ENCODE measurements at regions not wholly inside any gene's neighbourhood (a gene's known extent, or its start where the extent isn't known, plus 50 kb on each side); places are given as distances from the start of the nearest gene placed in this dataset.

- Mint-ChIP-seq H3K4me3 (no peak overlapping the region), H3K9me3 (peaks cover 0 to 5% (median 0%) of the 10 kb centered on the region in 11 donors), H3K4me1 (no peaks in the 10 kb centered on the region), H3K36me3 (no peaks in the 10 kb centered on the region), H3K27me3 (no peaks in the 10 kb centered on the region), H3K27ac (no peak overlapping the region)
- intact Hi-C loops (cut with micrococcal nuclease) = no loop called here
- ATAC-seq (no peak), DNase-seq (no peak)
- no peaks in the 10 kb centered on the region for H3K9me3 ChIP-seq (ENCODE audit: control insufficient read depth in 2 of 3, low read length in 3 of 3)
- no peak overlapping the region for H3K27ac ChIP-seq (ENCODE audit: low read depth, low read length)
- H3K27me3 ChIP-seq (ENCODE audit: control insufficient read depth in 2 of 2, insufficient read depth in 2 of 2, low read length in 2 of 2) = no peaks in the 10 kb centered on the region
- no peaks in the 10 kb centered on the region for H3K4me1 ChIP-seq (ENCODE audit: control insufficient read depth in 2 of 2, insufficient read depth in 2 of 2, low read length in 2 of 2)
- H3K36me3 ChIP-seq (ENCODE audit: control insufficient read depth in 2 of 3, insufficient read depth in 3 of 3, low read length in 3 of 3) = no peaks in the 10 kb centered on the region
- ChIA-PET CTCF (no interaction called here), POLR2A (no interaction called here)
- no peak overlapping the region for H3K4me3 ChIP-seq (ENCODE audit: low read length)
These were observed 745.2 kb upstream of the C9orf72 start for GRCh38 chr9:28318515-28318914.

GRCh38 chr9:28319981-28320380 lies 746.7 kb upstream of the C9orf72 start:
- no peaks in the 10 kb centered on the region for H3K4me1 ChIP-seq (ENCODE audit: control insufficient read depth in 2 of 2, insufficient read depth in 2 of 2, low read length in 2 of 2)
- POLR2A ChIA-PET = no interaction called here
- Mint-ChIP-seq H3K36me3 (no peaks in the 10 kb centered on the region), H3K27ac (no peak overlapping the region), H3K9me3 (peaks cover 0 to 5% (median 0%) of the 10 kb centered on the region in 11 donors), H3K4me3 (no peak overlapping the region), H3K4me1 (no peaks in the 10 kb centered on the region), H3K27me3 (no peaks in the 10 kb centered on the region)
- DNase-seq (no peak), ATAC-seq (no peak)
- H3K27me3 ChIP-seq (ENCODE audit: control insufficient read depth in 2 of 2, insufficient read depth in 2 of 2, low read length in 2 of 2) = no peaks in the 10 kb centered on the region
- intact Hi-C loops (cut with micrococcal nuclease) = no loop called here
- H3K4me3 ChIP-seq (ENCODE audit: low read length) = no peak overlapping the region
- H3K9me3 ChIP-seq (ENCODE audit: control insufficient read depth in 2 of 3, low read length in 3 of 3) = no peaks in the 10 kb centered on the region
- H3K27ac ChIP-seq (ENCODE audit: low read depth, low read length) = no peak overlapping the region
- no peaks in the 10 kb centered on the region for H3K36me3 ChIP-seq (ENCODE audit: control insufficient read depth in 2 of 3, insufficient read depth in 3 of 3, low read length in 3 of 3)
- CTCF ChIA-PET = no interaction called here

GRCh38 chr9:28320616-28321015 lies 747.3 kb upstream of the C9orf72 start:
- Mint-ChIP-seq H3K4me3 (no peak overlapping the region), H3K36me3 (no peaks in the 10 kb centered on the region), H3K9me3 (peaks cover 0 to 7% (median 0%) of the 10 kb centered on the region in 11 donors), H3K27me3 (no peaks in the 10 kb centered on the region), H3K27ac (no peak overlapping the region), H3K4me1 (no peaks in the 10 kb centered on the region)
- POLR2A ChIA-PET = no interaction called here
- CTCF ChIA-PET = no interaction called here
- no peak for ATAC-seq
- Histone ChIP-seq H3K36me3 (ENCODE audit: control insufficient read depth in 2 of 3, insufficient read depth in 3 of 3, low read length in 3 of 3) (no peaks in the 10 kb centered on the region), H3K27ac (ENCODE audit: low read depth, low read length) (no peak overlapping the region), H3K4me1 (ENCODE audit: control insufficient read depth in 2 of 2, insufficient read depth in 2 of 2, low read length in 2 of 2) (no peaks in the 10 kb centered on the region), H3K4me3 (ENCODE audit: low read length) (no peak overlapping the region), H3K27me3 (ENCODE audit: control insufficient read depth in 2 of 2, insufficient read depth in 2 of 2, low read length in 2 of 2) (no peaks in the 10 kb centered on the region), H3K9me3 (ENCODE audit: control insufficient read depth in 2 of 3, low read length in 3 of 3) (no peaks in the 10 kb centered on the region)
- intact Hi-C loops (cut with micrococcal nuclease) = no loop called here
- DNase-seq = no peak

- Mint-ChIP-seq H3K27me3 (no peaks in the 10 kb centered on the region), H3K4me3 (no peak overlapping the region), H3K4me1 (no peaks in the 10 kb centered on the region), H3K27ac (no peak overlapping the region), H3K9me3 (peaks cover 0 to 16% (median 5%) of the 10 kb centered on the region in 11 donors), H3K36me3 (no peaks in the 10 kb centered on the region)
- Histone ChIP-seq H3K4me1 (ENCODE audit: control insufficient read depth in 2 of 2, insufficient read depth in 2 of 2, low read length in 2 of 2) (no peaks in the 10 kb centered on the region), H3K9me3 (ENCODE audit: control insufficient read depth in 2 of 3, low read length in 3 of 3) (no peaks in the 10 kb centered on the region), H3K27ac (ENCODE audit: low read depth, low read length) (no peak overlapping the region), H3K4me3 (ENCODE audit: low read length) (no peak overlapping the region), H3K36me3 (ENCODE audit: control insufficient read depth in 2 of 3, insufficient read depth in 3 of 3, low read length in 3 of 3) (no peaks in the 10 kb centered on the region), H3K27me3 (ENCODE audit: control insufficient read depth in 2 of 2, insufficient read depth in 2 of 2, low read length in 2 of 2) (no peaks in the 10 kb centered on the region)
- DNase-seq (no peak), ATAC-seq (no peak)
- POLR2A ChIA-PET = no interaction called here
- intact Hi-C loops (cut with micrococcal nuclease) = no loop called here
- CTCF ChIA-PET = no interaction called here
These were observed 756.0 kb upstream of the C9orf72 start for GRCh38 chr9:28329323-28329722.

GRCh38 chr9:28332648-28333047 lies 759.4 kb upstream of the C9orf72 start:
- ChIA-PET POLR2A (no interaction called here), CTCF (no interaction called here)
- ATAC-seq (no peak), DNase-seq (no peak)
- H3K36me3 Mint-ChIP-seq = no peaks in the 10 kb centered on the region
- H3K27ac ChIP-seq (ENCODE audit: low read depth, low read length) = no peak overlapping the region
- no peaks in the 10 kb centered on the region for H3K27me3 ChIP-seq (ENCODE audit: control insufficient read depth in 2 of 2, insufficient read depth in 2 of 2, low read length in 2 of 2)
- H3K27ac Mint-ChIP-seq = no peak overlapping the region
- peaks cover 0 to 8% (median 3%) of the 10 kb centered on the region in 11 donors for H3K9me3 Mint-ChIP-seq
- no peaks in the 10 kb centered on the region for H3K27me3 Mint-ChIP-seq
- H3K36me3 ChIP-seq (ENCODE audit: control insufficient read depth in 2 of 3, insufficient read depth in 3 of 3, low read length in 3 of 3) = no peaks in the 10 kb centered on the region
- H3K4me1 Mint-ChIP-seq = no peaks in the 10 kb centered on the region
- H3K4me1 ChIP-seq (ENCODE audit: control insufficient read depth in 2 of 2, insufficient read depth in 2 of 2, low read length in 2 of 2) = no peaks in the 10 kb centered on the region
- no peaks in the 10 kb centered on the region for H3K9me3 ChIP-seq (ENCODE audit: control insufficient read depth in 2 of 3, low read length in 3 of 3)
- intact Hi-C loops (cut with micrococcal nuclease) = no loop called here
- H3K4me3 ChIP-seq (ENCODE audit: low read length) = no peak overlapping the region
- H3K4me3 Mint-ChIP-seq = no peak overlapping the region

GRCh38 chr9:28341913-28342312 lies 768.6 kb upstream of the C9orf72 start:
- no peak for DNase-seq
- Histone ChIP-seq H3K9me3 (ENCODE audit: control insufficient read depth in 2 of 3, low read length in 3 of 3) (no peaks in the 10 kb centered on the region), H3K27ac (ENCODE audit: low read depth, low read length) (no peak overlapping the region), H3K36me3 (ENCODE audit: control insufficient read depth in 2 of 3, insufficient read depth in 3 of 3, low read length in 3 of 3) (no peaks in the 10 kb centered on the region), H3K4me1 (ENCODE audit: control insufficient read depth in 2 of 2, insufficient read depth in 2 of 2, low read length in 2 of 2) (no peaks in the 10 kb centered on the region), H3K4me3 (ENCODE audit: low read length) (no peak overlapping the region), H3K27me3 (ENCODE audit: control insufficient read depth in 2 of 2, insufficient read depth in 2 of 2, low read length in 2 of 2) (no peaks in the 10 kb centered on the region)
- H3K27ac Mint-ChIP-seq = no peak overlapping the region
- H3K4me3 Mint-ChIP-seq = no peak overlapping the region
- ATAC-seq = no peak
- intact Hi-C loops (cut with micrococcal nuclease) = no loop called here
- ChIA-PET POLR2A (no interaction called here), CTCF (no interaction called here)
- H3K9me3 Mint-ChIP-seq = peaks cover 0 to 7% (median 0%) of the 10 kb centered on the region in 11 donors
- no peaks in the 10 kb centered on the region for H3K27me3 Mint-ChIP-seq
- H3K4me1 Mint-ChIP-seq = no peaks in the 10 kb centered on the region
- no peaks in the 10 kb centered on the region for H3K36me3 Mint-ChIP-seq

- H3K27me3 Mint-ChIP-seq = no peaks in the 10 kb centered on the region
- no peaks in the 10 kb centered on the region for H3K36me3 Mint-ChIP-seq
- Histone ChIP-seq H3K27me3 (ENCODE audit: control insufficient read depth in 2 of 2, insufficient read depth in 2 of 2, low read length in 2 of 2) (no peaks in the 10 kb centered on the region), H3K36me3 (ENCODE audit: control insufficient read depth in 2 of 3, insufficient read depth in 3 of 3, low read length in 3 of 3) (no peaks in the 10 kb centered on the region), H3K27ac (ENCODE audit: low read depth, low read length) (no peak overlapping the region), H3K4me1 (ENCODE audit: control insufficient read depth in 2 of 2, insufficient read depth in 2 of 2, low read length in 2 of 2) (no peaks in the 10 kb centered on the region), H3K9me3 (ENCODE audit: control insufficient read depth in 2 of 3, low read length in 3 of 3) (no peaks in the 10 kb centered on the region), H3K4me3 (ENCODE audit: low read length) (no peak overlapping the region)
- H3K4me3 Mint-ChIP-seq = no peak overlapping the region
- ChIA-PET POLR2A (no interaction called here), CTCF (no interaction called here)
- no peaks in the 10 kb centered on the region for H3K4me1 Mint-ChIP-seq
- DNase-seq (no peak), ATAC-seq (no peak)
- H3K27ac Mint-ChIP-seq = no peak overlapping the region
- intact Hi-C loops (cut with micrococcal nuclease) = no loop called here
- H3K9me3 Mint-ChIP-seq = peaks cover 0 to 11% (median 6%) of the 10 kb centered on the region in 11 donors
These were observed 769.6 kb upstream of the C9orf72 start for GRCh38 chr9:28342815-28343338.
